GM23248 (cell line): ENCODE measurements at regions not wholly inside any gene's neighbourhood (a gene's known extent, or its start where the extent isn't known, plus 50 kb on each side); places are given as distances from the start of the nearest gene placed in this dataset.

ENCODE experiments used
- DNase-seq: peaks from one replicate; pipeline ENCODE4 v3.0.0-alpha.2; 2015
- H2AFZ ChIP-seq: fragments of 200-600 bp; sonication (generic); 2 replicates; pipeline ENCODE4 v1.6.1; 2016; ENCODE audit warnings: antibody characterized with exemption
- H3F3A ChIP-seq: fragments of 200-600 bp; sonication (generic); 2 replicates; pipeline ENCODE4 v1.6.1; 2016; ENCODE audit warnings: mild to moderate bottlenecking, antibody characterized with exemption, mixed run types; ENCODE audit not compliant: insufficient read depth
- H3K27ac ChIP-seq: fragments of 200-600 bp; sonication (generic); 2 replicates; pipeline ENCODE4 v1.5.1; 2016; ENCODE audit warnings: mild to moderate bottlenecking
- H3K27me3 ChIP-seq: fragments of 200-600 bp; sonication (generic); replicated peaks from 2 replicates; pipeline ENCODE4 v1.6.1; 2016; ENCODE audit warnings: mild to moderate bottlenecking; ENCODE audit not compliant: insufficient read depth
- H3K36me3 ChIP-seq: fragments of 200-600 bp; sonication (generic); 2 replicates; pipeline ENCODE4 v1.6.1; 2016; ENCODE audit warnings: low read depth, mild to moderate bottlenecking
- H3K4me1 ChIP-seq: fragments of 200-600 bp; sonication (generic); 2 replicates; pipeline ENCODE4 v1.6.1; 2016; ENCODE audit warnings: mild to moderate bottlenecking; ENCODE audit not compliant: insufficient read depth
- H3K4me2 ChIP-seq: fragments of 200-600 bp; sonication (generic); one replicate; pipeline ENCODE4 v1.6.1; 2016; ENCODE audit warnings: mild to moderate bottlenecking; ENCODE audit not compliant: unreplicated experiment
- H3K4me3 ChIP-seq: fragments of 200-600 bp; sonication (generic); 2 replicates; pipeline ENCODE4 v1.5.1; 2016; ENCODE audit warnings: mild to moderate bottlenecking
- H3K79me2 ChIP-seq: fragments of 200-600 bp; sonication (generic); 2 replicates; pipeline ENCODE4 v1.6.1; 2016; ENCODE audit warnings: mild to moderate bottlenecking; ENCODE audit not compliant: insufficient read depth
- H3K9ac ChIP-seq: fragments of 200-600 bp; sonication (generic); 2 replicates; pipeline ENCODE4 v1.6.1; 2016; ENCODE audit warnings: mild to moderate bottlenecking
- H3K9me2 ChIP-seq: fragments of 200-600 bp; sonication (generic); 2 replicates; pipeline ENCODE4 v1.6.1; 2016; ENCODE audit warnings: mixed run types, mild to moderate bottlenecking, moderate library complexity; ENCODE audit not compliant: insufficient read depth
- H3K9me3 ChIP-seq: fragments of 200-600 bp; sonication (generic); one replicate; pipeline ENCODE4 v1.6.1; 2017; ENCODE audit warnings: low read depth
- H4K20me1 ChIP-seq: fragments of 200-600 bp; sonication (generic); 2 replicates; pipeline ENCODE4 v1.6.0; 2016; ENCODE audit not compliant: insufficient read depth
- EZH2 ChIP-seq: fragments of 200-600 bp; sonication (generic); IDR thresholded peaks from 2 replicates; pipeline ENCODE4 v1.6.1; 2018; ENCODE audit warnings: antibody characterized with exemption, mild to moderate bottlenecking; ENCODE audit not compliant: insufficient read depth, poor library complexity, severe bottlenecking
- EZH2phosphoT487 ChIP-seq: fragments of 200-600 bp; sonication (generic); IDR thresholded peaks from 2 replicates; pipeline ENCODE4 v1.6.1; 2018; ENCODE audit warnings: antibody characterized with exemption, moderate library complexity, mild to moderate bottlenecking, low read depth; ENCODE audit not compliant: insufficient read depth
- WGBS, 2 experiments: methylation state at CpG; one replicate each; pipeline ENCODE4 v1.1.6; 2015 to 2017; ENCODE audit warnings: low lambda C conversion rate in 2 of 2, low coverage in 1 of 2; ENCODE audit errors: missing lambda C conversion rate in 2 of 2; 5-methylcytosine and 5-hydroxymethylcytosine counted together
- in situ Hi-C: fragments of 300-500 bp; cut with MboI; formaldehyde crosslinking; loops from 2 replicates; pipeline ENCODE4 v1.15.0; 2020

GRCh38 chr1:232579958-232580941 is 49.7 kb downstream of the SIPA1L2 start:
- Histone ChIP-seq H2AFZ (no peak overlapping the region), H3K4me1 (no peaks in the 10 kb centered on the region), H4K20me1 (no peaks in the 10 kb centered on the region), H3F3A (no peaks in the 10 kb centered on the region), H3K9me3 (no peaks in the 10 kb centered on the region), H3K27me3 (no peaks in the 10 kb centered on the region), H3K27ac (no peak overlapping the region), H3K4me3 (no peak overlapping the region), H3K9ac (no peak overlapping the region), H3K4me2 (no peak overlapping the region), H3K9me2 (no peaks in the 10 kb centered on the region), H3K36me3 (no peaks in the 10 kb centered on the region), H3K79me2 (no peaks in the 10 kb centered on the region)
- DNase-seq: no peak
- in situ Hi-C loops: no loop called here
- TF ChIP-seq EZH2phosphoT487: no peak
- TF ChIP-seq EZH2: no peak
- 79 to 82% methylated on average over 3 of the region's 3 CpGs for WGBS, 2 experiments

GRCh38 chr1:232579466-232579865 is 50.5 kb downstream of the SIPA1L2 start:
- Histone ChIP-seq H3K4me1 (no peaks in the 10 kb centered on the region), H3K9me3 (no peaks in the 10 kb centered on the region), H3K27ac (no peak overlapping the region), H3F3A (no peaks in the 10 kb centered on the region), H3K4me2 (no peak overlapping the region), H2AFZ (no peak overlapping the region), H3K4me3 (no peak overlapping the region), H4K20me1 (no peaks in the 10 kb centered on the region), H3K27me3 (no peaks in the 10 kb centered on the region), H3K9me2 (no peaks in the 10 kb centered on the region), H3K9ac (no peak overlapping the region), H3K36me3 (no peaks in the 10 kb centered on the region), H3K79me2 (no peaks in the 10 kb centered on the region)
- no peak for DNase-seq
- TF ChIP-seq EZH2phosphoT487: no peak
- TF ChIP-seq EZH2: no peak
- 89 to 95% methylated on average over 1 of the region's 1 CpG for WGBS, 2 experiments
- in situ Hi-C loops: no loop called here

- Histone ChIP-seq H3K9ac (no peak overlapping the region), H4K20me1 (no peaks in the 10 kb centered on the region), H3K27me3 (no peaks in the 10 kb centered on the region), H3K27ac (no peak overlapping the region), H3K9me2 (no peaks in the 10 kb centered on the region), H3F3A (no peaks in the 10 kb centered on the region), H3K36me3 (no peaks in the 10 kb centered on the region), H3K4me2 (no peak overlapping the region), H3K4me1 (no peaks in the 10 kb centered on the region), H2AFZ (no peak overlapping the region), H3K9me3 (no peaks in the 10 kb centered on the region), H3K79me2 (no peaks in the 10 kb centered on the region), H3K4me3 (no peak overlapping the region)
- in situ Hi-C loops: no loop called here
- 73 to 75% methylated on average over 3 of the region's 3 CpGs for WGBS, 2 experiments
- TF ChIP-seq EZH2phosphoT487: no peak
- TF ChIP-seq EZH2: no peak
- DNase-seq: no peak
These were observed 51.2 kb downstream of the SIPA1L2 start for GRCh38 chr1:232578651-232579195.

- H4K20me1 ChIP-seq: no peaks in the 10 kb centered on the region
- no peaks in the 10 kb centered on the region for H3K9me2 ChIP-seq
- no peaks in the 10 kb centered on the region for H3F3A ChIP-seq
- in situ Hi-C loops: no loop called here
- no peak overlapping the region for H3K4me3 ChIP-seq
- H3K27me3 ChIP-seq: no peaks in the 10 kb centered on the region
- no peaks in the 10 kb centered on the region for H3K79me2 ChIP-seq
- H3K4me1 ChIP-seq: no peaks in the 10 kb centered on the region
- H2AFZ ChIP-seq: no peak overlapping the region
- H3K27ac ChIP-seq: no peak overlapping the region
- no peak overlapping the region for H3K4me2 ChIP-seq
- TF ChIP-seq EZH2phosphoT487: no peak
- TF ChIP-seq EZH2: no peak
- H3K9ac ChIP-seq: no peak overlapping the region
- DNase-seq: no peak
- no peaks in the 10 kb centered on the region for H3K9me3 ChIP-seq
- no peaks in the 10 kb centered on the region for H3K36me3 ChIP-seq
- WGBS, 2 experiments: 91 to 97% methylated on average over 2 of the region's 2 CpGs
These were observed 52.2 kb downstream of the SIPA1L2 start for GRCh38 chr1:232577772-232578171.
